DMS79 (cell line): ENCODE measurements at regions not wholly inside any gene's neighbourhood (a gene's known extent, or its start where the extent isn't known, plus 50 kb on each side); places are given as distances from the start of the nearest gene placed in this dataset.

Experiments
- DNase-seq: peaks from one replicate; lab custom pipeline; 2025; lab: John Stamatoyannopoulos, UW

DNA sequence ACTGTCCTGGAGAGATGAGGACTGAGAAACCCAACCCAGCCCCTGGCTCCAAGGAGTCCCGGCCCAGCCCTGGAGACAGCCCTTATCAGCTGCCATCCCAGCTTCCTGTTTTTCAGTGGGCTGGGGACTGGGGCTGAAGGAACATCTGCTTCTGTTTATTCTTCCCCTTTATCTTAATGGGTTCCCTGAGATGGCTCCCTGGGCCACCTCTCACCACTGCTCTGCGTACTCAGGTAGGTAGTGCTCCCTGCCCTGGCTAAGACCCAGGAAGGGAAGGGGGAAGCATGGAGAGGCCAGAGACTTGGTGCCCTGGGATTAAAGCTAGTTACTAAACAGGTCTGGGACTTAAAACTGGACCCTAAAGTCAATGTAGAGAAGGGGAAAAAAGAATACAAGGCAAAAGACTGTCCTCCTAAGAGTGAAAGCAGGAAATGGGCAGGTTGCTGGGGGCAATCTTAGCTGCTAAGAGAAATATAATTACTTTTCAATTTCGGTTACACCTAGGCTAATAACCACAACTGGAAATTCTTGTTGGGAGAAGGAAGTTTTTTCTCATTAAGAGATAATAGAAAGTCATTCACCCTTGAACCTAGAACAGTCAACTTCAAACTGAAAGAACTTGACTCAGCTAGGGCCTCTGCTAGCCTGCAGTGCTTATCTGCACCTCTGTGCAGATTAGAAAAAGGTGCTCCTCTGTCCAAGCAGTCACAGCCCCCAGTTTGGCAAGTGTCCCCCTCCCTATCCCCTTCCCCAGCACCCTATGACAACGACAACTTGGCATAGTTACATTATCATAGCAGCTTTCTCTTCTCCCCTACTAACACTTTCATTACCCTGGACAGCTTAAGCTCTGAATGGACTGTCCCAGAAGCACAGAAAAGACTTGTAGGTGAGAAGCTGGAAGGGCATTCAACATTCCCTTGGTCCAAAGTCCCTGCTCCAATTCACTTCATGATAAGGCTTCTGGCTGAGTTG is 65.6 kb upstream of the KDM7A start:
- DNase-seq: no peak

DNA sequence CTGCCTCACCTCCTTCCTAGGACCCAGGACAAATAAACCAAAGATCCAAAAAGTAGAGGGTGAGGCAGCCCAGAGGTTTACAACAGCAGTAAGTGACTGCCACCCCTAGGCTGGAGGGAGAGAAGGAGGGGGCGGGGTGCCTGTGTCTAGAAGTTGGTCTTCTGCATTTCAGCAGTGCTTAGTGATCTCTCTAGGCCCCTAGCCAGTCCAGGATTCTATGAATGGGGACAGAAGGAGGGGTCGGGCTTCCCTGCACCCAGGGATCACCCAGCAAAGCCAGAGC is 62.8 kb upstream of the KDM7A start:
- DNase-seq: no peak

DNA sequence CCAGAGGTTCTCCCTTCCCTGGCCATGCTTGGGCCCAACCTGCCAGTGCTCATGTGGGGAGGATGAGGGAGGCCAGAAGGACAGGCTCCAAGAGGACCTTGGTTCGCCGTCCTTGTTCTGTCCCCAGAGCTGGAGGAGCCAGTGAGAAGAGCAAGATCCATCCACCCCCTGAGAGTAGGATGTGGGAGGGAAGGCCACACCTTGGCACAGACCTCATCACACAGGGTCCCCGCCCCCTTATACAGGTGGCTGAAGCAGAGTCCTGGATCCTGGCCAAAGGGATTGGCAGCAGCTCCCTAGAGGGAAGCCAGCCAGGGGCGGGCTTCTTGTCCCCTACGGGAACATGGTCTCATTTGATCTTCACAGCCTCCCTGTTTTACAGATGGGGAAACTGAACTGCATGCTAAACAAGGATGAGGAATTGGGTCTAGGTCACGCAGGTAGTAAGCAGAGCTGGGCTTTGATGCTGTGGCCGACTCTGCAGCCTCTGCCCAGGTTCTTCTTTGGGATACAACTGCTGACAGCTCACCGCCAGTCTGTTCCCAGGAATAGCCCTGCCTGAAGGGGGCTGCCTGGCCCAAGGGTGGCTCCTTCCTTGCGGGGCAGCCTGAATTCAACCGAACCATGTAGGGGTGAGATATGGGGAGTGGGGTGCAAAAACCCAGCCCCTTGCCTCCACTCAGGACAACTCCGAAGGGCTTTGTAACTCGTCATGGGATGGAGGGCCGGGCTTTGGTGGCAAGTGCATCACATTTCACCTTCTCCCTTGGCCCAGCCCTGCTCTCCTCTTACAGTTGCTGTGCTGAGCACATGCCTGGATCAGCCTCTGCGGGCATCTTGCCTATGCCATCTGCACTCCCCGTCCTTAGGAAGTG is 62.2 kb upstream of the KDM7A start:
- peak; percentile 54 for DNase-seq

DNA sequence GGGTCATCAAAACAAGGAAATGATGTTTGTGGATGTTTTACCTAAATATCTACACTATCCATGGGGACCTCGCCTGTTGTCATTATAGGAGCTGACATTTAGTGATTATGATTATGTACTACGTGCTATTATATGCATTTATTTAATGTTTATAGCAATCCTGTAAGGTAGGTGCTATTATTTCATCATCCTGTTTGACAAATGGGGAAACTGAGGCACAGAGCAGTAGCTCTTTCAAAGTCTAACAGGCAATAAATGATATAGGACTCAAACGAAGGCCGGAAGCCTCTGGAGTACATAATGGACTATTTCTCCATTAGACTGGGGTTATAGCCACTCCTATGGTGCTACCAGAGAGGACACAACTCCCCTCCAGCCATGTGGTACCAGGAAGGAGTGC is 60.6 kb upstream of the KDM7A start:
- DNase-seq: no peak

DNA sequence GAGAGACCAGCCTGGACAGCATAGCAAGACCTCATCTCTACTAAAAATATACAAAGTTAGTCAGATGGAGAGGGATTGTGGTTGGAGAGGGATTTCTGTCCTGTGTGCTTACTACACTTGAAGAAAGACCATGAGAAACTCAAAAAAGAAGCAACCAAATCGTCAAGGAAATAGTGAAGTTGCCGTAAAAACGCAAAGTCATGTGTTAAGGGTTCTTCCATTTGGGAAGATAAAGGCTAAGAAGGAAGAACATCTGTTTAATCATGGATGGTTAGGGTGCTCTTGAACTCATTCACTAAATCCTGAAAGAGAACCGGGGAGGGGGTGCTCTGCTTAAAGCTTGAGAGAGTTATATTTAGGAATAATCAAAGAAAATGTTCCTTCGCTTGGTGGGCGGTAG is 59.8 kb upstream of the KDM7A start:
- no peak for DNase-seq

DNA sequence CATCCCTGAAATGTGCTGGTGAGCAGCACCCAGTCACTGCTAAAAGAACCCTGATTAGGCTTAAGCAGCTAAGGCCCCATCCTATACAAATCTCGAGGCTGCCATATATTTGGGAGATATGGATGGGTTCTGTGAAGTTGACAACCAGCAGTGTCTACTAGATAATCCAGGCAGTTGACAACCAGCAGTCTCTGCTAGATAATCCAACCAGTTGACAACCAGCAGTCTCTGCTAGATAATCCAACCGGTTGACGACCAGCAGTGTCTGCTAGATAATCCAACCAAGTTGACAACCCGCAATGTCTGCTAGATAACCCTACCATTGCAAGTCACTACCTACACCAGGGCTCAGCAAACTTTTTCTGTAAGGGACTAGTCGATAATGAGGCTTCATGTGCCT is 58.3 kb upstream of the KDM7A start:
- DNase-seq: no peak

DNA sequence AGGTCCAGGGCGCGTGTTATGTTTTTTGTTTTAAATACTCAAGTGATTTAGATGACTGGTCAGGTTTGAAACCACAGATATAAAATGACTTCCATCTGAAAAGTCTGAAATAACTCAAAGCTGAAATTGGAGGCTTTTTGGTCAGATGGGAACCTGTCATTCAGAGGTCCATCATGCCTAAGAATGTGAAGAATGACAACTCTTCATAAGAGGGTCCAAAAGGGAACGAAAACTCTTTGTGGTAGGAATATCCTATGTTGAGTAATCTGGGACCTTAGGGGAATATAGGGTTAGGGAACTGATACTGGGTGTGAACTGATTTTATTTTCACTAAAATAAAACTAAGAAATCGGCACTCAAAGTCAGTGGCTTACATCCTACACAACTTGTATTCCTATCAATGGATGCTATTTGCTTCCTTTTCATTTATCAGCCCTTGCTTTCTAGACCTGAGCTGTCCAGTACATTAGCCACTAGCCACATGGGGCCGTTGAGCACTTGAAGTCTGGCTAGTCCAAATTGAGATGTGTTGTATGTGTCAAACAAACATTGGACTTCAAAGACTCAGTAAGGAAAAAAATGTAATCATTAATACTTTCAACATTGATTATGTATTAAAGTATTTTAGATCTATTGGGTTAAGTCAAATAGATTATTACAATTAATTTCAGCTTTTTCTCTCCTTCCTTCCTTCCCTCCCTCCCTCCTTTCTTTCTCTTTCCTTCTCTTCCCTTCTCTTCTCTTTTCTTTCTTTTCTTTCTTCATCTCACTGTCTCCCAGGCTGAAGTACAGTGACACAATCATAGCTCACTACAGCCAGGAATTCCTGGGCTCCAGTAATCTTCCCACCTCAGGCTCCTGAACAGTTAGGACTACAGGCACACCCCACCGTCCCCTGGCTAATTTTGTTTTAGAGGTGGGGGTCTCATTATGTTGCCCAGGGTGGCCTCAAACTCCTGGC is 56.5 kb upstream of the KDM7A start:
- no peak for DNase-seq

DNA sequence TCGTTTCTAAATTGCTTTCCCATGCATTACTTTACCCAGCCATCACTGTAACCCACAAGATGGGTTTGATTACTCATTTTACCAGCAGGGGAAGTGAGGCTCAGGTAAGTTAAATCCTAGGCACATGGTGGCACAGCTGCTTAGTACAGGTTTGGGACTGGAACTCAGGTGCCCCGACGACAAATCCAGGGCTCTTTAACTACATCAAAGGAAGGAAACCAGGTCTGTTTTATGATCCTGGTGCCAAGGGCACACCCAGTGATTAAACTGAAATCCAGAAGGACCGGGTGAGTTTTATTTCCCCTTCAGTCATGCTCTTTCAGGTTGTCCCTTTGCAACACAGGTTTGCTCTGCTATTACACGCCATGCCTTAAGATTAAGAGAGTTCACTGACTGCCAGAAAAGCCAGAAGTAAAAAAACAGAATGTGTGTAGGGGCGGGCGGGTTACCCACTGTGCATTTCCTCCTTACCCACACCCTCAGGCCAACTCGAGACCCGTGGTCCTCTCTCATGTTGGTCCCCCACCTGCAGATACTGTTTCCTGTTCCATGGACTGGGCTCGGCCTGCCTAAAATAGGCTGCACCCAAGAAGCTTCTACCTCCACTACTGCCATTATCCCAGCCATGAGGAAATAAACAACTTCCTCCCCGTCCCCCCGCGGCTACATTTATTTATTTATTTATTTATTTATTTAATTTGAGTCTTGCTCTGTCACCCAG is 55.1 kb upstream of the KDM7A start:
- no peak for DNase-seq

DNA sequence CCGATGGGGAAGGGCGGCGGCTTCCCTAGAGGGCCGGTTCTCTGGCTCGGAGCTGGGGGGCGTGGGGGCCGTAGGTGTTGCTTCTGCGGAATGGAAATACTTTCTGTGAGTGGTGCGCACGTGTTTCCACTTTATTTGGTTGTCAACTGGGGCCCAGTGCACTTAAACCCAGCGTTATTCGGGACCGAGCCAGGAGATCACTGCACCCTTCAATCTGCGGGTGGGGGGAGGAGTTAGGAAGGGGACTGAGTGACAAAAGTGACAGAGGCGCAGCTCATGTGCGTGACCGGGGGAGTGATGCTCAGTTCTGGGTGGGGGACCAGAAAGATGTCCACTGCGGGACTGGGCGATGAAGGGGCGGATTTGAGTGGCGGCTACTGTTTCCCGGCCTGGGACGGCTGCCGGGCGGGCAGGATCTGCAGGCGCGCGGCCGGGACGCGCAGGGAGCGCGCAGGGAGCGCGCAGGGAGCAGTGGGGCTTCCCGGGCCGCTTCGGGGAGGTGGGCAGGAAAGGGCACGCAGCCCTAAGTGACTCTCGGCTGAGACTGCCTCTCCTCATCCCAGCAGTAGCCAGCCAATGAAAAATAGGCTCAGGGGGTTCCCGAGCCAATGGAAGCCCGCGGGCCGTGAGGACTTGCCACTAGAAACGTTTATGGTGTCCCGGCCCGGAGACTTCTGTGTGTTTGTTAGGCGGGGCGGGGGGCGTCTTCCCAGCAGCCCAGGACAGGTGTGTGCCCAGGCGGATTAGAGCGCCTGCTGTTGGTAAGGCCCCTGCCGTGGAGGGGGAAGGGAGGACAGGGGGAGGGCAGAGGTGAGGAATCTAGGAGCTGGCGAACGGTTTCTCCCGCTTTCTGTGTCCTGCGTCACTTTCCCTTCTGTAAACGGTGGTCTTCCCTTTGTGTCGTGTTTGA is 54.3 kb upstream of the KDM7A start:
- peak; percentile 70 for DNase-seq

DNA sequence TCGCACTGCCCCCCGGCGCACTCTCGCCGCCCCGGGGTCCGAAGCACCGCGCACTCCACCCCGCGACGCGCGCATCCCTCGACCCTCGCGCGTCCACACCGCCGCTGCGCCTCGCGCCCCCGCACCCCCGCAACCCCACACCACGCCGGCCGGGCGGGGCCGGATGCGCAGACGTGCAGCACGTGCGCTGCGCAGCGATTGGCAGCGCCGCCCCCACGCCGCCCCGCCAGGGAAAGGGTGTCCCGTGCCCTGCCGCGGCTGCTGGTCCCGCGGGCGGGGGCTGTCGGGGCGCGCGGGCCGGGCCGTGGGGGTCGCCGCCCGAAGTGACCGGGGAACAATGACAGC is 53.7 kb upstream of the KDM7A start:
- no peak for DNase-seq

DNA sequence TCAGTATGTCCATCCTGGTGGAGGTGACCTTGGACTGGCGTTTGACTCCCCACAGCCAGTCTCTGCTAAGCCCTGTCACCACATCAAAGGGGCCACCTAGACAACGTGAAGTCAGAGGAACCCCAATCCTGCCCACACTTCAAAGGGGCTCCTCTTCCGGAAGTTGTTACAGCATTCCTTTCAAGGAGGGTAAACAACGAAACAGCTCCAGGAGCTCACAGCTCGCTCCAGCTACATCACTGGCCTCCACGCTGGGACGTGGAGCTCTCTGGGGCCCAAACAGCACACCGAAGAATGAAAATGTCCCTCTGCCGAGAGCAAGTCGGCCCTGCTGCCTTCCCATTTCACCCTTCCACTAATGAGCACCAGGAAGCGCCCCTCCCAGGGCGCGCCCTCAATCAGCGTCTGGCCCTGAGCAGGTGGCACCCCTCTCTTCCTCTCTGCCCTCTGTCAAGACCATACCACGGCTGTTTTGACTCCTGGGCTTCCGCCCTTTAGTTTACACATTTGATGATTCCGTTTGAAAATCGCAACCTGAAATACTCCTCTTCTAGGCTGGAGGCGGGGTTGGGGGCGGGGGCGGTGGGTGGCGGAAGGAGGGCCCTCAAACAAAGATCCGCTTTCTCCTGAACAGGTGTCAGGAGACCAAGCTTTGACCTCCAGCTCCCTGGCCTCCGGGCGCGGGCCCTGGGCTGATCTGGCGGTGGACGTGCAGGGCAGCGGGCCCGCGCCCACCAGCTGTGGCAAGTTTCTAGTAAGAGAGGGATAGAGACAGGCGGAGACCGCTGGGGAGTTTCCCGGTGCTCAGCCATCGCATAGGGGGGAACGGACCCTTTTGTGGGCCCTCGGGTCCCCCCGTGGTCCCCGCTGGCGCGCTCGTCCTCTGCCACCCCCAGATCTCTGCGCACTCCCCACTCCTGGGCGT is 53.1 kb upstream of the KDM7A start:
- no peak for DNase-seq

DNA sequence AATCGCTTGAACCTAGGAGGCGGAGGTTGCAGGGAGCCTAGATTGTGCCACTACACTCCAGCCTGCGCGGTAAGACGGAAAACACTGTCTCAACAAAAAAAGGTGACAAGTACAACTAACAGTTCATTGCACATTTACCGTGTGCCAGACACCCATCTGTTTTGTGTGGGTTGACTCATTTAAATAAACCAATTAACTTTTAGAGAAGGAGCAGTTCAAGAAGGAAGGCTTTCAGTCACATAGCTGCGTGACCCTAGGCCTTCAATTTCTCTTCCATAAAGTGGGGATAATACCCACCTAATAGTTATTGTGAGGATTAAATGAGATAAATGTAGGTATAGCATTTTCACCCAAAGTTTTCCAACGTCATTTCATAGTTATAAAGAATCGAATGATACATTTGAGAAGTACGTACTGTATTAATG is 52.3 kb upstream of the KDM7A start:
- no peak for DNase-seq
